ENCODE measurements at regions not wholly inside any gene's neighbourhood (a gene's known extent, or its start where the extent isn't known, plus 50 kb on each side); places are given as distances from the start of the nearest gene placed in this dataset.
"Not testable (repeated sequence)": the region's sequence is repeated elsewhere in the genome, so short reads cannot be mapped to it uniquely, and the experiment has no call there.

- no peak for DNase-seq
Observed at GRCh38 chr13:33411312-33411711, 125.8 kb upstream of the STARD13 start.

GRCh38 chr13:33415822-33416221 lies 130.3 kb upstream of the STARD13 start:
- no peak for DNase-seq

- DNase-seq: not testable (repeated sequence)
Observed at GRCh38 chr13:33418224-33418953, 132.8 kb upstream of the STARD13 start.

- DNase-seq: not testable (repeated sequence)
Observed at GRCh38 chr13:33420117-33420516, 134.6 kb upstream of the STARD13 start.

GRCh38 chr13:33426131-33426530 lies 140.6 kb upstream of the STARD13 start:
- no peak for DNase-seq

DNA sequence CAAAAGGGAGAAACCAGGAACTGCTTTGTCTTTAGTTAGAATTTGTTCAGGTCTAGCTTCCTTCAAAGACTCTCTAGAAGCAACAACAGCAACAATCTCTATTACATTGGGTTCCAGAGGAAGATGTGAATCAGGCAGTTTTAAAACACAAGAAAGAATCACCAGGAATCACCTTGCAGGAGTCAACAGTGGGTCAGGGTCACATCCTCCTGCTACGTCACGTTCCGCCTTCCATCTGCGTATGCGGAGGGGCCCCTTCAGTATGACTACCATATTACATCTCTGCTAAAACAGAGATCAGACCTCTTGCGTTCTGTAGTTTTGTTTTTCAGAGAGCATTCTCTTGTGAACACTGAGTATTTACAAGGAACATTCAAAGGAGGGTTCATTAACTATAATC lies 147.8 kb upstream of the STARD13 start:
- DNase-seq: no peak

DNA sequence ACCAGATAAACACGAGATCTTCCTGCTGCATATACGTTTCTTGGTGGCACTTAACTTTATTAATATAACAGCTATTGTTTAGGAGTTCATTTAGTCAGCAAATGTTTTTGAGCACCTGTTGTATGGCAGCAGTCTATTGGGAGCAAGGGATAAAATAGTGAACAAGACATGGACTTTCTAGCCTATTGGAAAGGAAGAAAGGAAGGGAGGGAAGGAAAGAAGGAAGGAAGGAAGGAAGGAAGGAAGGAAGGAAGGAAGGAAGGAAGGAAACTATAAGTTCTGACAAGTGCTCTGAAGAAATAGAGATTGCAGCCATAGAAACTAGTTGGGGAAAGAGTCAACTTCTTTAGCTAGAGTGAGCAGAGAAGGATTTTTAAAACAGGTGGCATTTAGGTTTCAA lies 149.1 kb upstream of the STARD13 start:
- DNase-seq: no peak

- no peak for DNase-seq
Observed at GRCh38 chr13:33435207-33435606, 149.7 kb upstream of the STARD13 start.

DNA sequence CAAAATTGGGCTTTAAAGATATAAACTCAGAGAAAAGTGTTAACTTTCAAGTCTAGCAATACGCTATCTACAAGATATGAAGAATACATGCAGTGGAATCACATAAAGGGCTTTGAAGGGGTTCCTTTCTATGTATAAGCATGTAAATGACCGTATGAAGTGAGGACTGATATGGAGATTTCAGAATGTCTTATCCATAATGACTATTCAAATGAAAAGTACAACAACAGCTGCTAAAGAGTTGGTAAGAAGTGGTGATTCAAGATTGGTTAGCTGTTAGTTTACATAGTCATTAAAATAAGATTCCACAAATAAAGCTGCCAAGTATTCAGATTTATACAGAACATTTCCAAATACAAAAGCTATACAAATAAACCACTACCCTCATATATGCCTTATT lies 153.4 kb upstream of the STARD13 start:
- no peak for DNase-seq

DNA sequence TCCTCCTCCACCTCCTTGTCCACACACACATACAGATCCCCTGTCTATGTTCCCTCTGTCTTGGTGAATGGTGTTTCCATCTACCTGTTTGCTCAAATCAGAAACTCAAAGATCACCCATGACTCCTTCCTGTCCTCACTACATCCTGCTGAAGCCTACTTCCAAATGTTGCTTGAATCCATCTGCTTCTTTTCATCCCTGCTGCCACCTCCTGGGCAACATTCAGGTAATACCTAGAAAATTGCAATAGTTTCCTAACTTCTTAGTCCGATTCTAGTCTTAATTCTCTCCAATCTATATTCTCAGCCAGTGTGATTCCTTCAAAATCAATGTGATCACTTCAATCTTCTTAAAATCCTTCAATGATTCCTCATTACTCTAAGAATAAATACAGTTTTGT lies 155.5 kb upstream of the STARD13 start:
- DNase-seq: no peak

GRCh38 chr13:33445024-33445423 lies 159.5 kb upstream of the STARD13 start:
- DNase-seq: no peak

DNA sequence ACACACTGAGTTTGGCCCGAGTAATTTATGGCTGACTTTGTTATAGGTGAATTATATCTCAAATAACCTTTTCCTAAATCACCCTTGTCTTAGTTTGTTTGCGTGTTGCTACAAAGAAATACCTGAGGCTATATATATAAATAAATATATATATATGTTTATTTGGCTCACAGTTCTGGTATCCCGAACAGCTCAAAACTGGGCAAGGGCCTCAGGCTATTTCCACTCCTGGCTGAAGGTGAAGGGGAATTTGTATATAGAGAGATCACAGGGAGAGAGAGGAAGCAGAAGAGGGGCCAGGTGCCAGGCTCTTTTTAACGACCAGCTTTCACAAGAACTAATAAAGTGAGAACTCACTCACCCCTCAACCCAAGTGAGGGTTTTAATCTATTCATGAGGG lies 159.9 kb upstream of the STARD13 start:
- no peak for DNase-seq

DNA sequence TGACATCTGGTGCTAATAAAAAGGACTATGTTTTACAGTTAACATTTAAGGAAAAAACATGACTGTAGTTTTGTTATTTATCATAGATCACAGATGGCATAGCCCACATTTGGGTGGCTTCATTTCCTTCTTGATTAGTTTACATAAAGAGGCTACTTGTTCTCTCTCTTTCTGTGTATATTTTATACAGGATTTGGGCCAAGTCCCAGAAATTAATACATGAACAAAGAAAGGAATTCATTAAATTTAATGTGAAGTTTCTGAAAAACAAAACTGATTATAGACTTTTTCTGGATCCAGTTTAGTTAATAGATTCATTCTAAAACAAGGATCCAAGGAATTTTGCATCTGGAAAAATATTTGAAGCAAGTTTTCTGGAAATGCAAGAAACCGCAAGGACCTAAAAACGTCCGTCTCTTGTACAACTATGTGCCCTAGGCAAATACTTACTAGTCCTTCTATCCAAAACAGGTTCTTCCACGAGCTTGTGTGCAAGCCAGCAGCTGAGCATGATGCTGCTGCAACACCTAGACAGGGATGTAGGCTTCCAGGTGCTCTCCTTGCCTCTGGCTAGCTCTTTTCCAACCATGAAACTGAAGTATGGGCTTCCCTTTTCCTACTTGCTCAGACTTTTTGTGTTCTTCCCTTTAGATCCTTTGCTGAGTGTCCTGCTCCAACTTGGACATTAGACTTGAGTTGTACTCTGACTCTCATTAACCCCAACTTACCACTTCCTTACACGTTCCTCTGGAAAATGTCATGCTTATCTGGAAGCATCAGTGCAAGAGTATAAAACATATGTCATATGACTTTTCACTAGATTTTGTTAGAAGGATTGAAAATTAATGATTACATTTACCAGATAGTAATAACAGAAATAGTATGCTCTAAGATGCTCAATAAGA lies 161.5 kb upstream of the STARD13 start:
- no peak for DNase-seq

- DNase-seq: no peak
Observed at GRCh38 chr13:33448889-33449288, 163.3 kb upstream of the STARD13 start.

DNA sequence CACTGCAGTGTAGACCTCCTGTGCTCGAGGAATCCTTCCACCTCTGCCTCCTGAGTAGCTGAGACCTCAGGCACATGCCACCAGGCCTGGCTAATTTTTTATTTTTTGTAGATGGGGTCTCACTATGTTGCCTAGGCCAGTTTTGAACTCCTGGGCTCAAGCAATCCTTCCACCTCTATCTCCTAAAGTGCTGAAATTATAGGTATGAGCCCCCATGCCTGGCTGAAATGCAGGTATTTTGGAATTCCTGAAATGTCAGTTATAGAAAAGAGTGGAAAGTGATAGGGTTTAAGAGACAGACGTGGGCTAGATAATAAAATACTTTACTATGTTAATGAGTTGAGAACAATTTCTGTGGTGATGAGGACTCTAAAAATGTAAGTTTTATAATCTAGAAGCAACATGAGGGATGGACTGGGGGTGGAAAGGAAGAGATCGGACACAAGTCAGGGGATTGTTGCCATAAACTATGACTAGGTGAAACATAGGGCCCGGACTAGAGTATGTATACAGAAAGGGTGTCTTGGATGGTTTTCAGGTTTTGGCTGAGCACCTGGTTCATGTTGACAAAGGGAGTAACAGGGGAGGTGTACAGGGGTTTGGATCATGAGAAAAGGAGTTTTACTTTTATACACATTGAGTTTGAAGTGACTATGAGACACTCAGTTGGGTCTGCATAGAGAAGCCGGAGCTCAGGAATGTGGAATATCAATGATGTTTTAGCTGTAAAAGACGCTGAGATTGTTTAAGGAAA lies 165.6 kb upstream of the STARD13 start:
- DNase-seq: no peak

- no peak for DNase-seq
Observed at GRCh38 chr13:33452873-33453517, 167.4 kb upstream of the STARD13 start.

- DNase-seq: no peak
Observed at GRCh38 chr13:33453936-33454335, 168.4 kb upstream of the STARD13 start.

DNA sequence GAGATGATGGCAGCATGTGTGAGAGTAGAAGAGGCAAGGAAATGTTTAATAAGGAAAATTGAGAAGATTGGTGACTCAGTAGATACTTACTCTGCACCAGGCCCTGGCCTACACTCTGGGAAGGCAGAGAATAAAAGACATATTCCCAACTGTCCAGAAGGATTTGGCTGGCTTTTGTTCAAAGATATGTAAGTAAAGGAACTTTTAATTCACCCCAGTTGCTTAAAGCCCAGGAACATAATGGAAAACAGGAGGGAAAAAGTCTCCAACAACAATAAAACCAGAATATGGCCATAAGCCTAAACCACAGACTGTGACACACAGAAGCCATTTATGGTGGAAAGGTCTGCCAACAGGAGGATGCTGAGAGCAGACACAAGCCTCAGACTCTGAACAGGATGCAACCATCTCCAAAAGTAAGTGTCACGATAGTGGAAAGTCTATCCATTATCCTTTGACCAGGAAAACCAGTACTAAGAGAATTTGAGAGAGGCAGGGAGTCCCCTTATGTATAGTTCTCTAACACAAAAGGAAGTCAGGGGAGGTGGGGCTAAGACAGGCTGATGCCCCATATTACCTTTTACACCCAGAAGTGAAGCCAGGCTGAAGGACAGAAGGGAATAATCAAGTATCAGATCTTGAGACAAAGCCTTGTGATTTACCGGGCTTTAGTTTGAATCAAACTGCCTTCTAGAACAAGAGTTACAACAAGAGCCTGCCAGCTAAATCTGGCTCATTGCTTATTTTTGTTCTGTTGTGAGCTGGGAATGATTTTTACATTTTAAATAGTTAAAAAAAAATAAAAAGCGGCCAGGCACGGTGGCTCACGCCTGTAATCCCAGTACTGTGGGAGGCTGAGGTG lies 169.5 kb upstream of the STARD13 start:
- DNase-seq: peak; percentile 63

- DNase-seq: no peak
Observed at GRCh38 chr13:33459702-33460101, 174.1 kb upstream of the STARD13 start.

GRCh38 chr13:33462109-33462508 lies 176.6 kb upstream of the STARD13 start:
- DNase-seq: no peak

DNA sequence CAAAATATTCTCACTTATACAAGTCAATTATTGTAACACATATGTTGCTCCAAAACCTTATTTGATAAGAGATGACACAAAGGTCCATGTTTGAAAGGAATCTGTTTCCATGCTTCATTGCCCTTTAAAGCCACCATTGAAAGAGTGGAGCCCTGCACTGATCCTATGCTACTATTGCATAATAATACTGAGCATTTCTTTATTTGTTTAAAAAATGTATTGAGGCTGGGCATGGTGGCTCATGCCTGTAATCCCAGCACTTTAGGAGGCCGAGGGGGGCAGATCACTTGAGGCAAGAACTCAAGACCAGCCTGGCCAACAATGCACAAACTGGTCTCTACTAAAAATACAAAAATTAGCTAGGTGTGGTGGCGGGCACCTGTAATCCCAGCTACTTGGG lies 178.8 kb upstream of the STARD13 start:
- no peak for DNase-seq

All from muscle of arm (tissue), 1 donor.